H1 (cell line): ENCODE measurements at regions not wholly inside any gene's neighbourhood (a gene's known extent, or its start where the extent isn't known, plus 50 kb on each side); places are given as distances from the start of the nearest gene placed in this dataset.

Source experiments
- CTCF ChIA-PET: fragments of 300-600 bp; sonication (Branson Sonifier 250); formaldehyde crosslinking; loops from one replicate; lab custom pipeline; 2021; ENCODE audit not compliant: partially characterized antibody; lab: Charles Lee
- POLR2A ChIA-PET: fragments of 300-600 bp; sonication (Branson Sonifier 250); formaldehyde crosslinking; loops from one replicate; lab custom pipeline; 2021; ENCODE audit warnings: inconsistent platforms; ENCODE audit not compliant: partially characterized antibody; lab: Charles Lee
- DNase-seq, 2 experiments: peaks; one replicate each; pipeline versions ENCODE4 v3.0.0 to v3.0.0-alpha.2; 2010 to 2022; ENCODE audit warnings: low spot score in 2 of 2, low read depth in 1 of 2, mixed read lengths in 1 of 2
- FAIRE-seq: peaks from 2 replicates; lab custom pipeline; 2011; peaks lifted over from hg19 to GRCh38; lab: Jason Lieb, UNC
- H2AFZ ChIP-seq: 2 replicates; pipeline ENCODE4 v1.8.1; 2012; ENCODE audit warnings: low read length, inconsistent platforms
- H2AK5ac ChIP-seq: 2 replicates; pipeline ENCODE4 v1.6.1; 2013; ENCODE audit warnings: low read depth, low read length
- H2BK120ac ChIP-seq: replicated peaks from 2 replicates; pipeline ENCODE3; 2013; ENCODE audit warnings: low read depth, low read length, inconsistent platforms
- H2BK12ac ChIP-seq: 2 replicates; pipeline ENCODE4 v1.6.1; 2013; ENCODE audit warnings: low read depth, low read length
- H2BK15ac ChIP-seq: 2 replicates; pipeline ENCODE4 v1.6.1; 2013; ENCODE audit warnings: low read length
- H2BK20ac ChIP-seq: 2 replicates; pipeline ENCODE4 v1.6.1; 2013; ENCODE audit warnings: low read length
- H2BK5ac ChIP-seq: 2 replicates; pipeline ENCODE4 v1.6.1; 2013; ENCODE audit warnings: low read depth, low read length
- H3K14ac ChIP-seq: 2 replicates; pipeline ENCODE4 v1.6.1; 2013; ENCODE audit warnings: inconsistent platforms; ENCODE audit not compliant: insufficient read length
- H3K18ac ChIP-seq: 2 replicates; pipeline ENCODE4 v1.6.1; 2013; ENCODE audit warnings: low read length; ENCODE audit errors: extremely low read depth
- H3K23ac ChIP-seq: 2 replicates; pipeline ENCODE4 v1.6.1; 2013; ENCODE audit warnings: inconsistent platforms; ENCODE audit not compliant: insufficient read length
- H3K23me2 ChIP-seq: 2 replicates; pipeline ENCODE4 v1.6.1; 2013; ENCODE audit warnings: low read depth, low read length
- H3K27ac ChIP-seq: 2 replicates; pipeline ENCODE4 v1.6.1; 2011; ENCODE audit warnings: low read depth, low read length, inconsistent platforms
- H3K27me3 ChIP-seq, 4 experiments: replicated peaks in 1 of 4; 1 replicate in 1 of 4; 2 replicates in 3 of 4; pipeline versions ENCODE4 v1.6.1 to v1.8.1; 2011 to 2013; ENCODE audit warnings: low read length in 3 of 4, mild to moderate bottlenecking in 3 of 4, inconsistent platforms in 2 of 4, mixed read lengths in 2 of 4, moderate library complexity in 1 of 4; ENCODE audit not compliant: control insufficient read depth in 3 of 4, insufficient read depth in 3 of 4; ENCODE audit errors: extremely low read depth in 1 of 4
- H3K36me3 ChIP-seq, 4 experiments: 2 replicates each; pipeline versions ENCODE4 v1.6.1 to v1.8.1; 2011 to 2013; ENCODE audit warnings: mild to moderate bottlenecking in 4 of 4, low read length in 3 of 4, moderate library complexity in 2 of 4, control low read depth in 1 of 4, inconsistent platforms in 1 of 4; ENCODE audit not compliant: insufficient read depth in 4 of 4, control insufficient read depth in 2 of 4
- H3K4ac ChIP-seq: replicated peaks from 2 replicates; pipeline ENCODE3; 2013; ENCODE audit warnings: low read length, low read depth, mixed read lengths, inconsistent platforms; ENCODE audit not compliant: insufficient read length
- H3K4me1 ChIP-seq, 4 experiments: replicated peaks in 1 of 4; 1 replicate in 1 of 4; 2 replicates in 3 of 4; pipeline versions ENCODE4 v1.6.1 to v1.8.1; 2011 to 2013; ENCODE audit warnings: low read length in 3 of 4, inconsistent platforms in 2 of 4, mixed read lengths in 1 of 4; ENCODE audit not compliant: insufficient read depth in 4 of 4, control insufficient read depth in 3 of 4
- H3K4me2 ChIP-seq, 2 experiments: 2 replicates each; pipeline versions ENCODE4 v1.6.1 to v1.8.1; 2011 to 2013; ENCODE audit warnings: low read depth in 2 of 2, low read length in 2 of 2, control low read depth in 1 of 2, inconsistent platforms in 1 of 2, mild to moderate bottlenecking in 1 of 2; ENCODE audit not compliant: insufficient read depth in 1 of 2
- H3K4me3 ChIP-seq, 4 experiments: fragments of 200-600, 300-600 bp in 1 of 4; sonication (generic), shearing (Covaris generic), sonication (Bioruptor Twin) in 1 of 4; 2 replicates each; pipeline versions ENCODE4 v1.5.1 to v1.8.1; 2011 to 2016; ENCODE audit warnings: low read length in 4 of 4, low read depth in 3 of 4, control low read depth in 2 of 4, inconsistent platforms in 2 of 4, mild to moderate bottlenecking in 2 of 4, mixed read lengths in 1 of 4, moderate library complexity in 1 of 4; ENCODE audit not compliant: insufficient read depth in 2 of 4; ENCODE audit errors: extremely low read depth in 1 of 4
- H3K56ac ChIP-seq: replicated peaks from 2 replicates; pipeline ENCODE3; 2013; ENCODE audit warnings: low read depth, mild to moderate bottlenecking, mixed read lengths, low read length, inconsistent platforms; ENCODE audit not compliant: insufficient read length
- H3K79me1 ChIP-seq: 2 replicates; pipeline ENCODE4 v1.6.1; 2013; ENCODE audit warnings: low read depth, low read length, control low read depth
- H3K79me2 ChIP-seq, 2 experiments: 2 replicates each; pipeline versions ENCODE4 v1.6.1 to v1.8.1; 2012 to 2013; ENCODE audit warnings: low read length in 2 of 2, mild to moderate bottlenecking in 2 of 2, inconsistent platforms in 1 of 2; ENCODE audit not compliant: insufficient read depth in 2 of 2, control insufficient read depth in 1 of 2
- H3K9ac ChIP-seq, 4 experiments: replicated peaks in 1 of 4; 1 replicate in 1 of 4; 2 replicates in 3 of 4; pipeline versions ENCODE4 v1.6.1 to v1.8.1; 2011 to 2013; ENCODE audit warnings: low read depth in 3 of 4, low read length in 3 of 4, control low read depth in 2 of 4, mild to moderate bottlenecking in 2 of 4, moderate library complexity in 2 of 4, inconsistent platforms in 1 of 4; ENCODE audit errors: extremely low read depth in 1 of 4
- H3K9me3 ChIP-seq, 2 experiments: 2 replicates each; pipeline versions ENCODE4 v1.6.1 to v1.8.1; 2012 to 2013; ENCODE audit warnings: mild to moderate bottlenecking in 2 of 2, moderate library complexity in 2 of 2, control low read depth in 1 of 2, inconsistent platforms in 1 of 2, low read depth in 1 of 2, low read length in 1 of 2, mixed read lengths in 1 of 2; ENCODE audit not compliant: insufficient read depth in 2 of 2
- H4K20me1 ChIP-seq, 2 experiments: replicated peaks in 1 of 2; 2 replicates each; pipeline versions ENCODE3 to v1.8.1; 2011 to 2013; ENCODE audit warnings: inconsistent platforms in 2 of 2, low read length in 2 of 2, mild to moderate bottlenecking in 1 of 2; ENCODE audit not compliant: insufficient read depth in 2 of 2, control insufficient read depth in 1 of 2
- H4K5ac ChIP-seq: 2 replicates; pipeline ENCODE4 v1.6.1; 2013; ENCODE audit warnings: low read length, low read depth, mixed read lengths, inconsistent platforms; ENCODE audit not compliant: insufficient read length
- H4K8ac ChIP-seq: 2 replicates; pipeline ENCODE4 v1.8.0; 2013; ENCODE audit warnings: mild to moderate bottlenecking, moderate library complexity, low read length, inconsistent platforms; ENCODE audit not compliant: insufficient read depth; ENCODE audit errors: extremely low read depth
- H4K91ac ChIP-seq: replicated peaks from 2 replicates; pipeline ENCODE3; 2013; ENCODE audit warnings: low read length, mixed read lengths, inconsistent platforms; ENCODE audit not compliant: insufficient read length
- GTF2F1 ChIP-seq: IDR thresholded peaks from 2 replicates; pipeline ENCODE4 v1.6.1; 2012; ENCODE audit warnings: low read depth, low read length, improper control_type of control experiment, borderline replicate concordance
- SIRT6 ChIP-seq: IDR thresholded peaks from one replicate; pipeline ENCODE4 v1.7.1; 2012; ENCODE audit warnings: low read length, inconsistent platforms
- TEAD4 ChIP-seq: IDR thresholded peaks from 2 replicates; pipeline ENCODE4 v1.6.1; 2012; ENCODE audit warnings: low read depth, low read length, inconsistent platforms, mixed read lengths
- WGBS, 2 experiments: shearing (Covaris generic) in 1 of 2; methylation state at CpG; one replicate each; pipeline versions ENCODE4 v1.1.6 to v1.1.7; 2013 to 2015; ENCODE audit warnings: low lambda C conversion rate in 2 of 2, mixed read lengths in 2 of 2, inconsistent platforms in 1 of 2, low coverage in 1 of 2, missing lambda C conversion rate in 1 of 2; ENCODE audit not compliant: insufficient replicate concordance in 2 of 2, insufficient coverage in 1 of 2, insufficient read length in 1 of 2; ENCODE audit errors: extremely low coverage in 1 of 2, missing lambda C conversion rate in 1 of 2; 5-methylcytosine and 5-hydroxymethylcytosine counted together

GRCh38 chr6:126945150-126945685 lies 173.3 kb upstream of the RSPO3 start:
- no peak overlapping the region for H3K4me2 ChIP-seq
- no peak overlapping the region for H2AK5ac ChIP-seq
- H4K8ac ChIP-seq = no peak overlapping the region
- H3K9ac ChIP-seq = no peak overlapping the region
- DNase-seq (no peak), FAIRE-seq (no peak)
- no peak overlapping the region for H3K27ac ChIP-seq
- H3K4me1 ChIP-seq = no peaks in the 10 kb centered on the region
- TF ChIP-seq GTF2F1 (no peak), SIRT6 (no peak), TEAD4 (no peak)
- no peak overlapping the region for H4K91ac ChIP-seq
- no peak overlapping the region for H2BK15ac ChIP-seq
- H2BK5ac ChIP-seq = no peak overlapping the region
- ChIA-PET CTCF (interaction anchor here (1.4 kb wide), 1 partner anchor 8 kb away, joined by 3 read pairs; no protein-coding TSS in a partner anchor), POLR2A (no interaction called here)
- no peak overlapping the region for H3K23ac ChIP-seq
- no peak overlapping the region for H2BK20ac ChIP-seq
- H3K56ac ChIP-seq = no peak overlapping the region
- WGBS, 2 experiments = 91% methylated on average over 4 of the region's 4 CpGs; no CpG with 5 or more reads in 1 of the 2 experiments
- no peak overlapping the region for H3K18ac ChIP-seq
- H2BK120ac ChIP-seq = no peak overlapping the region
- H3K4ac ChIP-seq = no peak overlapping the region
- H3K14ac ChIP-seq = no peak overlapping the region
- no peak overlapping the region; the same call in 1 of the 2 replicates for H2AFZ ChIP-seq
- no peak overlapping the region for H3K4me3 ChIP-seq
- H4K20me1 ChIP-seq = no peaks in the 10 kb centered on the region
- no peak overlapping the region for H4K5ac ChIP-seq
- no peaks in the 10 kb centered on the region for H3K36me3 ChIP-seq
- no peaks in the 10 kb centered on the region for H3K79me2 ChIP-seq
- no peaks in the 10 kb centered on the region for H3K79me1 ChIP-seq
- no peak overlapping the region for H2BK12ac ChIP-seq
- no peaks in the 10 kb centered on the region for H3K23me2 ChIP-seq
- H3K9me3 ChIP-seq = no peaks in the 10 kb centered on the region
- no peaks in the 10 kb centered on the region for H3K27me3 ChIP-seq
